Adrenal gland (tissue), 9 donors: ENCODE measurements at regions not wholly inside any gene's neighbourhood (a gene's known extent, or its start where the extent isn't known, plus 50 kb on each side); places are given as distances from the start of the nearest gene placed in this dataset.

Experiments used
- DNase-seq, 7 donors: peaks; one replicate each; pipeline ENCODE4 v3.0.0-alpha.2; 2019 to 2020
- H3K27ac ChIP-seq, 5 donors: fragments of 200-600 bp; sonication (generic) in 4 of 5; 1 replicate in 3 of 5; 2 replicates in 2 of 5; pipeline versions ENCODE4 v1.5.1 to v1.8.0; 2016 to 2020; ENCODE audit warnings: mild to moderate bottlenecking in 1 of 5
- H3K27me3 ChIP-seq: fragments of 200-600 bp; 2 replicates; pipeline ENCODE4 v1.8.0; 2021
- H3K36me3 ChIP-seq, 2 donors: fragments of 200-600 bp; replicated peaks in 1 of 2; 1 replicate in 1 of 2; 2 replicates in 1 of 2; pipeline versions ENCODE4 v1.5.1 to v1.8.0; 2018 to 2022
- H3K4me1 ChIP-seq, 2 donors: fragments of 200-600 bp; replicated peaks in 1 of 2; 1 replicate in 1 of 2; 2 replicates in 1 of 2; pipeline versions ENCODE4 v1.5.1 to v1.8.0; 2018 to 2021
- H3K4me3 ChIP-seq, 4 donors: fragments of 200-600 bp; sonication (generic) in 3 of 4; one replicate each; pipeline ENCODE4 v1.5.1; 2016 to 2018
- H3K9me3 ChIP-seq, 3 donors: fragments of 200-600 bp; sonication (generic) in 1 of 3; replicated peaks in 1 of 3; 1 replicate in 2 of 3; 2 replicates in 1 of 3; pipeline versions ENCODE4 v1.5.1 to v1.8.0; 2016 to 2021
- CTCF ChIP-seq, 6 experiments: fragments of 450-650 bp in 4 of 6; fragments of 200-600 bp in 2 of 6; sonication (generic) in 1 of 6; IDR thresholded peaks; 1 replicate in 5 of 6; 2 replicates in 1 of 6; pipeline versions ENCODE4 v1.5.1 to v1.8.0; 2016 to 2021; ENCODE audit warnings: antibody characterized with exemption in 6 of 6, mild to moderate bottlenecking in 2 of 6, moderate library complexity in 1 of 6
- POLR2A ChIP-seq, 2 donors: fragments of 450-650 bp; IDR thresholded peaks; one replicate each; pipeline ENCODE4 v1.6.1; 2017; ENCODE audit warnings: antibody characterized with exemption in 2 of 2, mild to moderate bottlenecking in 2 of 2, moderate library complexity in 1 of 2
- WGBS, 4 donors: extraction: QIAGEN DNeasy Blood & Tissue Kit in 2 of 4; methylation state at CpG; one replicate each; pipeline versions ENCODE4 v1.1.5 to v1.1.7; 2013 to 2017; 5-methylcytosine and 5-hydroxymethylcytosine counted together
- intact Hi-C, 2 donors: fragments of 100-400 bp; cut with DNase I; formaldehyde crosslinking; loops; one replicate each; pipeline versions ENCODE4 v1.14.1 to v1.15.0; 2022 to 2023
- donor health status: healthy with polysubstance abuse.
- donor health status: Bipolar disorder and iron deficiency.
- donor health status: DM: yes; HTN: yes; CAD: no.
- donor health status: DM: no; HTN: no; CAD: no.
- donor health status: DM: no; HTN: no; CAD: no.

DNA sequence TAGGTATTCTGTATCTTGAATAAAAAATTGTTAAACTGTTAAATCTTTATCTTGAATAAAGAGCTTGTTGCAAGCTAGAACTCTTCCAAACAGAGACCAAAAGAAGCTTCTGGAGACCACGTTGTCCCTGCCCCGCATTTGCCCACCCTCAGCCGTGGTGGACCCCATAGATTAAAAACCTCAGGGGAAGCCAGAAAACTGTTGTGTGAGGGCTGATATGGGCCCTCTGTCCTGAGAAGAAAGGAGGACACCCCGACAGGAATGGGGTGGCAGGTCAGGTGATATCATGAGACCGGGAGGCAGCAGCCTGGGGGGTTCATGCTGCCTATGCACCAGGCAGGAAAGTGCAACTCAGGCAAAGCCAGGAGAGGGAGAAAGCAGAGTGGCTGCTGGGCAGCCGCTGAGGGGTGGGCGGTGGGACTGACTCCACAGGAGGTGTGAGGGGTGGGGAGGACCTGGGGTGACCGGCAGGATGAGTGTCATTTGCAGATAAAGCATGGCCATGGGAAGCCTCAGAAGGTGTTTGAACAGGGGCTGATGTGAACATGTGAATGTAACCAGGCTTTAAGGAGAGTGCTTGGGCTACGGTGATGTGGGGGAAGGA lies 147.8 kb downstream of the IRF8 start:
- WGBS, 4 donors: 37 to 65% (median 57%) methylated on average over 8 to 9 of the region's 9 CpGs
- Histone ChIP-seq H3K27me3 (peaks cover 18% of the 10 kb centered on the region), H3K4me3 (no peak overlapping the region), H3K27ac (no peak overlapping the region), H3K9me3 (no peaks in the 10 kb centered on the region), H3K4me1 (no peaks in the 10 kb centered on the region), H3K36me3 (no peaks in the 10 kb centered on the region)
- intact Hi-C loops: no loop called here
- no peak for DNase-seq
- TF ChIP-seq POLR2A (IDR thresholded peaks at IDR 0.05) (no peak), CTCF (IDR thresholded peaks at IDR 0.05) (no peak)

DNA sequence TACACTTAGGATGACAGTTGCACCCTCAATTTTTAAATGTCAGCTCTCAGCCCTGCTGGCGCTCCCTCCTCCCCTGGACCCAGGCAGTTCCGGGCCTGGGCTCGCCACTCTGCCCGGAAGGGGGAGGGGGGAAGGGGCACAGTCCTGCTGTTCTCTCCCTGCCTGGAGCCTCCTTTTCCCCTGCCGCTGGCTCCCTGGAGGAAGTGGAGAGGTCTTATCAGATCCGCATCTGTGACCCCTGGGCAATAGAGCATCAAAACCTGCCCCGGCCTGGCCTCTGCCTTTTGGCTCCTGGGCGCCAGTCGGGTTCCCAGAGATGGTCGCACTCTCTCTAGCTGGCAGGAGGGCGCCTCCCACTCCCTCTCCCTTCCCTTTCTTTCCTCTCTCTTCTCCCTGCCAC lies 149.3 kb downstream of the IRF8 start:
- 16 to 27% (median 23%) methylated on average over 10 to 11 of the region's 11 CpGs for WGBS, 4 donors
- TF ChIP-seq POLR2A (IDR thresholded peaks at IDR 0.05) (no peak), CTCF (IDR thresholded peaks at IDR 0.05) (no peak)
- intact Hi-C loops: no loop called here
- H3K27ac ChIP-seq: no peak overlapping the region
- DNase-seq: no peak
- H3K9me3 ChIP-seq: no peaks in the 10 kb centered on the region
- H3K4me1 ChIP-seq: no peaks in the 10 kb centered on the region
- no peak overlapping the region for H3K4me3 ChIP-seq
- H3K36me3 ChIP-seq: no peaks in the 10 kb centered on the region
- peaks cover 19% of the 10 kb centered on the region for H3K27me3 ChIP-seq

- WGBS, 4 donors: 70 to 75% (median 72%) methylated on average over 9 to 11 of the region's 11 CpGs
- Histone ChIP-seq H3K36me3 (no peaks in the 10 kb centered on the region), H3K9me3 (no peaks in the 10 kb centered on the region), H3K27ac (no peak overlapping the region), H3K27me3 (peaks cover 15% of the 10 kb centered on the region), H3K4me1 (no peaks in the 10 kb centered on the region), H3K4me3 (no peak overlapping the region)
- intact Hi-C loops: no loop called here
- TF ChIP-seq CTCF (IDR thresholded peaks at IDR 0.05) (no peak), POLR2A (IDR thresholded peaks at IDR 0.05) (no peak)
- no peak for DNase-seq
These were observed 150.1 kb downstream of the IRF8 start for GRCh38 chr16:86048882-86049585.

DNA sequence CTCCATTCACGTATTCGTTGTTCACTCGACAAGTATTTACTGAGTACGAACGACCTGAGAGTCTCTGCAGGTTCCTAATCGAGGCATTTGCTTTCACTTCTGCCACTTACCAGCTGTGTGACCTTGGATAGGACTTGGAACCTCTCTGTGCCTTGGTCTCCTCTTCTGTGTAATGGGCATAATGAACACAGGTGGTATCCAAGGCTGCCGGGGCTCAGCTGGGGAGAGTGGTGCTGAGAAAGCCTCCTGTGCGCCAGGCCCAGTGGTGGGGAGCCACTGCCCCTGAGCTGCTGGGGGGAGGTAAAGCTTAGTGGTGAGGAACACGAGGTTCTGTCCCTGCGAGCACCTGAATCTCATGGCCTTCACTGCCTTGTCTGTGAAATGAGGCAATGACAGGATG lies 150.7 kb downstream of the IRF8 start:
- H3K27me3 ChIP-seq: peaks cover 15% of the 10 kb centered on the region

GRCh38 chr16:86050111-86050510 lies 151.1 kb downstream of the IRF8 start:
- Histone ChIP-seq H3K4me1 (no peaks in the 10 kb centered on the region), H3K9me3 (no peaks in the 10 kb centered on the region), H3K4me3 (no peak overlapping the region), H3K27me3 (peaks cover 15% of the 10 kb centered on the region), H3K36me3 (no peaks in the 10 kb centered on the region), H3K27ac (no peak overlapping the region)
- intact Hi-C loops: no loop called here
- WGBS, 4 donors: 71 to 78% (median 75%) methylated on average over 6 to 8 of the region's 8 CpGs
- TF ChIP-seq CTCF (IDR thresholded peaks at IDR 0.05) (no peak), POLR2A (IDR thresholded peaks at IDR 0.05) (no peak)
- no peak for DNase-seq

More for the DNA sequence above, 150.7 kb downstream of the IRF8 start:
- 83 to 89% (median 85%) methylated on average over 10 of the region's 10 CpGs for WGBS, 4 donors
- TF ChIP-seq POLR2A (IDR thresholded peaks at IDR 0.05): no peak
- DNase-seq: no peak
- Histone ChIP-seq H3K9me3 (no peaks in the 10 kb centered on the region), H3K27ac (no peak overlapping the region), H3K4me3 (no peak overlapping the region), H3K4me1 (no peaks in the 10 kb centered on the region), H3K36me3 (no peaks in the 10 kb centered on the region)
- intact Hi-C loops: no loop called here
